Muscle of leg (tissue), 3 donors: ENCODE measurements at regions not wholly inside any gene's neighbourhood (a gene's known extent, or its start where the extent isn't known, plus 50 kb on each side); places are given as distances from the start of the nearest gene placed in this dataset.
"Not testable (repeated sequence)": the region's sequence is repeated elsewhere in the genome, so short reads cannot be mapped to it uniquely, and the experiment has no call there.

ENCODE experiments used
- DNase-seq: peaks from one replicate; pipeline ENCODE4 v3.0.0; 2013
- H3K27ac ChIP-seq: one replicate; pipeline ENCODE4 v1.5.1; 2013; ENCODE audit warnings: mild to moderate bottlenecking, low read length, control low read depth
- H3K27me3 ChIP-seq: one replicate; pipeline ENCODE4 v1.6.1; 2013; ENCODE audit warnings: low read length; ENCODE audit not compliant: control insufficient read depth, insufficient read depth
- H3K36me3 ChIP-seq: one replicate; pipeline ENCODE4 v1.6.1; 2013; ENCODE audit warnings: low read length; ENCODE audit not compliant: control insufficient read depth, insufficient read depth
- H3K4me1 ChIP-seq: one replicate; pipeline ENCODE4 v1.6.1; 2013; ENCODE audit warnings: low read length; ENCODE audit not compliant: control insufficient read depth, insufficient read depth
- H3K4me3 ChIP-seq: one replicate; pipeline ENCODE4 v1.5.1; 2013; ENCODE audit warnings: low read length, control low read depth
- H3K9me3 ChIP-seq: replicated peaks from 2 replicates; pipeline ENCODE4 v1.6.1; 2013; ENCODE audit warnings: low read depth, low read length; ENCODE audit not compliant: control insufficient read depth
- WGBS: methylation state at CpG from one replicate; pipeline ENCODE4 v1.1.5; 2013; ENCODE audit warnings: missing lambda C conversion rate; ENCODE audit not compliant: insufficient coverage; 5-methylcytosine and 5-hydroxymethylcytosine counted together

- 68% methylated on average over 2 of the region's 5 CpGs for WGBS
- H3K4me3 ChIP-seq: no peak overlapping the region
- H3K36me3 ChIP-seq: no peaks in the 10 kb centered on the region
- H3K9me3 ChIP-seq: no peaks in the 10 kb centered on the region
- H3K4me1 ChIP-seq: no peaks in the 10 kb centered on the region
- no peaks in the 10 kb centered on the region for H3K27me3 ChIP-seq
- DNase-seq: no peak
- H3K27ac ChIP-seq: no peak overlapping the region
Observed at GRCh38 chr5:66255714-66256113, 111.6 kb downstream of the SREK1 start.

GRCh38 chr5:66273121-66273520, 129.0 kb downstream of the SREK1 start:
- WGBS: 50% methylated on average over 2 of the region's 4 CpGs
- Histone ChIP-seq H3K4me3 (no peak overlapping the region), H3K36me3 (no peaks in the 10 kb centered on the region), H3K4me1 (no peaks in the 10 kb centered on the region), H3K9me3 (no peaks in the 10 kb centered on the region), H3K27ac (no peak overlapping the region), H3K27me3 (no peaks in the 10 kb centered on the region)
- no peak for DNase-seq

- Histone ChIP-seq H3K27ac (no peak overlapping the region), H3K9me3 (no peaks in the 10 kb centered on the region), H3K4me1 (no peaks in the 10 kb centered on the region), H3K36me3 (no peaks in the 10 kb centered on the region), H3K27me3 (no peaks in the 10 kb centered on the region), H3K4me3 (no peak overlapping the region)
- WGBS: no CpG with 5 or more reads among the region's 7 CpGs
- DNase-seq: no peak
Observed at GRCh38 chr5:66276986-66277385, 132.9 kb downstream of the SREK1 start.

- Histone ChIP-seq H3K36me3 (no peaks in the 10 kb centered on the region), H3K4me1 (no peaks in the 10 kb centered on the region), H3K27ac (no peak overlapping the region), H3K27me3 (no peaks in the 10 kb centered on the region), H3K4me3 (no peak overlapping the region), H3K9me3 (no peaks in the 10 kb centered on the region)
- no CpG with 5 or more reads among the region's 2 CpGs for WGBS
- no peak for DNase-seq
Observed at GRCh38 chr5:66277981-66278380, 133.9 kb downstream of the SREK1 start.

GRCh38 chr5:66281294-66281693, 137.2 kb downstream of the SREK1 start:
- WGBS: 85% methylated on average over 2 of the region's 4 CpGs
- H3K9me3 ChIP-seq: no peaks in the 10 kb centered on the region
- H3K27me3 ChIP-seq: no peaks in the 10 kb centered on the region
- no peak overlapping the region for H3K27ac ChIP-seq
- H3K36me3 ChIP-seq: no peaks in the 10 kb centered on the region
- DNase-seq: no peak
- H3K4me1 ChIP-seq: no peaks in the 10 kb centered on the region
- H3K4me3 ChIP-seq: no peak overlapping the region

GRCh38 chr5:66284588-66285342, 140.7 kb downstream of the SREK1 start:
- no CpG with 5 or more reads among the region's 2 CpGs for WGBS

GRCh38 chr5:66285343-66285922, 141.3 kb downstream of the SREK1 start:
- no peaks in the 10 kb centered on the region for H3K36me3 ChIP-seq
- H3K9me3 ChIP-seq: no peaks in the 10 kb centered on the region
- no peak for DNase-seq
- no peaks in the 10 kb centered on the region for H3K27me3 ChIP-seq
- 77% methylated on average over 1 of the region's 3 CpGs for WGBS
- H3K27ac ChIP-seq: no peak overlapping the region
- H3K4me1 ChIP-seq: no peaks in the 10 kb centered on the region
- no peak overlapping the region for H3K4me3 ChIP-seq

More at GRCh38 chr5:66284588-66285342, 140.7 kb downstream of the SREK1 start:
- Histone ChIP-seq H3K4me1 (no peaks in the 10 kb centered on the region), H3K36me3 (no peaks in the 10 kb centered on the region), H3K27ac (no peak overlapping the region), H3K9me3 (no peaks in the 10 kb centered on the region), H3K27me3 (no peaks in the 10 kb centered on the region), H3K4me3 (no peak overlapping the region)
- DNase-seq: no peak

GRCh38 chr5:66291771-66292170, 147.7 kb downstream of the SREK1 start:
- no peaks in the 10 kb centered on the region for H3K4me1 ChIP-seq
- no peak overlapping the region for H3K4me3 ChIP-seq
- no peak overlapping the region for H3K27ac ChIP-seq
- no peaks in the 10 kb centered on the region for H3K36me3 ChIP-seq
- no peaks in the 10 kb centered on the region for H3K9me3 ChIP-seq
- H3K27me3 ChIP-seq: no peaks in the 10 kb centered on the region
- 100% methylated on average over 1 of the region's 1 CpG for WGBS
- no peak for DNase-seq

GRCh38 chr5:66293851-66294250, 149.8 kb downstream of the SREK1 start:
- not testable (repeated sequence) for H3K27ac ChIP-seq, H3K27me3 ChIP-seq, H3K4me1 ChIP-seq, H3K4me3 ChIP-seq, H3K9me3 ChIP-seq, DNase-seq, H3K36me3 ChIP-seq
- 91% methylated on average over 9 of the region's 10 CpGs for WGBS

- no peak for DNase-seq
- no peaks in the 10 kb centered on the region for H3K36me3 ChIP-seq
- no CpG with 5 or more reads among the region's 2 CpGs for WGBS
- no peaks in the 10 kb centered on the region for H3K27me3 ChIP-seq
- no peaks in the 10 kb centered on the region for H3K4me1 ChIP-seq
- no peak overlapping the region for H3K27ac ChIP-seq
- H3K9me3 ChIP-seq: no peaks in the 10 kb centered on the region
- no peak overlapping the region for H3K4me3 ChIP-seq
Observed at GRCh38 chr5:66299463-66299862, 155.4 kb downstream of the SREK1 start.
